AG09319 (cell line): ENCODE measurements at regions not wholly inside any gene's neighbourhood (a gene's known extent, or its start where the extent isn't known, plus 50 kb on each side); places are given as distances from the start of the nearest gene placed in this dataset.
"Not testable (repeated sequence)": the region's sequence is repeated elsewhere in the genome, so short reads cannot be mapped to it uniquely, and the experiment has no call there.

Experiments used
- DNase-seq: peaks from one replicate; pipeline ENCODE4 v3.0.0-alpha.2; 2010; ENCODE audit warnings: low read depth; ENCODE audit errors: extremely low read depth
- CTCF ChIP-seq: IDR thresholded peaks from 2 replicates; pipeline ENCODE4 v1.5.1; 2011; ENCODE audit warnings: low read depth, mild to moderate bottlenecking, inconsistent platforms, low read length, moderate library complexity

GRCh38 chr2:39581866-39582265 lies 83.9 kb upstream of the TMEM178A start:
- no peak for TF ChIP-seq CTCF
- no peak for DNase-seq

DNA sequence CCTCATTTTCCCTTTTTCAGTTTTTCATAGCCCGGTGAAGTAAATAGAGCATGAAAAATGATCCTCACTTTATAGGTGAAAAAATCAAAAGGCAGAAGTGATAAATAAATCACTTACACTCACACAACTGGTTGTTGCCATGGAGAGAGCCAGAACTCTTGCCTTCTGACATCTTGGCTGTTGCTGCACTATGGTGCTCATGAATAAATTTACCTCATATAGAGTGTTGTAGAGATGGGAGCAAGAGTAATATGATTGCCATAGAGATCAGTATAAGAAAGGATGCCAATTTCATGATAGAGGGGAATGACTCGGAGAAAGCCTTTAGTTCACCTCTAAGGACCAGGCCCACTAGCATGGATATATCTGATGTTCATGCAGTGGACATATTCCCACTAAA lies 82.5 kb upstream of the TMEM178A start:
- no peak for TF ChIP-seq CTCF
- DNase-seq, result no peak

DNA sequence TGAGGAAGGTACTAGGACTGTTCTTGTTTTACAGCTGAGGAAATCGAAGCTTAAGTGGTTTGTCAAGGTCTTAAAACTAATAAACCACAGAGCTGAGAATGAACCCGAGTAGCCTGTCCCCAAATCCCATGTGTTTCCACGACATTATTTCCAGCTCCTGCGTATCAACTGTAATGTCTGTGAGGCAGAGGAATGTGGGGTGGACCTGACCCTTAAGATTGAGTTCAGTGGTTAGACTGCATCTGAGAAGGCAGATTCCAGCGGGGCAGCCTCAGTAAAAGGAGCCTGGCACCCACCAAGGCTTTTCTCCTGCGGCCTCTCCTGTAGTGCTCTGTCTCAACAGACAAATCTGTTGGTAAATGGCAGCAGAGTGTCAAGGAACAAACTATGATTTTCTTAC lies 81.9 kb upstream of the TMEM178A start:
- DNase-seq, result no peak
- TF ChIP-seq CTCF, result no peak

DNA sequence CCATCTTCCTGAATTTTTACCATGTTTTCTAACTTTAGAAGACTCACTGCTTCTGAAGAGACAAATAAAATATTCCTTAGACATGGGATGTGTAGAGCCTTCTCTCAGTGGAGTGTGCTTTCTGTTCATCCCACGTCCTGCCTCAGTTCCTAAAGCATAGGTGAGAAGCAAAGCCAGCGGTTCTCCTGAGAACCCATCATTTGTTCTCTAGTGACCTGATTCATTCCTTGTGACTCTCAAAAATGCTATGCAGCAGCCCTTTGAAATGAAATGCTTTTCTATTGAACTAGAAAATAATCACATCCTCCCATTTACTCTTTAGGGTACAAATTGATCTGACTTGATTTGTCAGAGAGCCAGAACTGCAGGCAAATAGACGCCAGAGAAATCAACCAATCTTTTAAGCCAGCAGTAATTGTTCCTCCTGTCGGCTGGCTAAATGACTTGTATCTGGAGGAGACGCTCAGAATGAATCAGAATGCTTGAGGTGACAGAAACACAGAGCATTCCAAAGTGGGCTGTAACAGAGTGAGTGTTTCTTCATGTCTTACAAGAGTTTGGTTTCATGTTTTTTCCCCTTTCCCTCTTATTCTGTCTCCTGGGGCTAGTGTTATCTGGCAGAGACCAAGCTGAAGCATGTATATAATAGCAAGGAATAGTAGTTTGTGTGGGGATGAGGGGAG lies 81.3 kb upstream of the TMEM178A start:
- no peak for TF ChIP-seq CTCF
- DNase-seq, result peak; percentile 4

- not testable (repeated sequence) for DNase-seq
These were observed 80.2 kb upstream of the TMEM178A start for GRCh38 chr2:39585531-39585930.

DNA sequence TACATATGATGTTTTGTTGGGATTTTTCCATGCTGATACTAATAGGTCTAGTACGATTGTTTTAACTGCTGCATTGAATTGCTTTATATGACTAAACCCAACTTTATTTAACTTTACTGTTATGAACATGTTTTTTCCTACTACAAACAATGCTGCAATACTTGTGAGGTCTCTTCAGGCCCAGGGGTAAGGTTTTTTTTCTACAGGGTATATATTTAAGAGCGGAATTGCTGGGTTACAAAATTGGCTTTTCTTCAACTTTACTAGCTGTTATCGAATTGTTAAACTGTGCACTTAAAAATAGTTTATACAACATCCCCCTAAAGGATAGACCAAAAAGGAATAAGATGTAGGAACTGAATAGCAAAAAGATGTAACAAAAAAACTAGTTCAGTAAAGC lies 78.5 kb upstream of the TMEM178A start:
- TF ChIP-seq CTCF, result no peak
- DNase-seq, result no peak

GRCh38 chr2:39587641-39588040 lies 78.1 kb upstream of the TMEM178A start:
- DNase-seq, result no peak
- no peak for TF ChIP-seq CTCF
